Osteoblast (primary cell): ENCODE measurements at regions not wholly inside any gene's neighbourhood (a gene's known extent, or its start where the extent isn't known, plus 50 kb on each side); places are given as distances from the start of the nearest gene placed in this dataset.

Experiments used
- DNase-seq: peaks from one replicate; pipeline ENCODE4 v3.0.0; 2011; ENCODE audit warnings: low spot score, mixed read lengths; ENCODE audit not compliant: insufficient read length; ENCODE audit errors: missing footprints
- H2AFZ ChIP-seq: 2 replicates; pipeline ENCODE4 v1.6.0; 2011; ENCODE audit warnings: mild to moderate bottlenecking, low read length
- H3K27ac ChIP-seq: 2 replicates; pipeline ENCODE4 v1.5.1; 2011; ENCODE audit warnings: mild to moderate bottlenecking, low read depth, low read length, moderate library complexity
- H3K27me3 ChIP-seq: 2 replicates; pipeline ENCODE4 v1.6.0; 2012; ENCODE audit warnings: mild to moderate bottlenecking, control low read depth, inconsistent platforms, low read length, moderate library complexity; ENCODE audit not compliant: insufficient read depth
- H3K36me3 ChIP-seq: 2 replicates; pipeline ENCODE4 v1.5.1; 2011; ENCODE audit warnings: mild to moderate bottlenecking, low read length, control low read depth, moderate library complexity; ENCODE audit not compliant: insufficient read depth
- H3K4me1 ChIP-seq: 2 replicates; pipeline ENCODE4 v1.5.1; 2011; ENCODE audit warnings: mild to moderate bottlenecking, low read length, control low read depth, moderate library complexity; ENCODE audit not compliant: insufficient read depth
- H3K4me2 ChIP-seq: 2 replicates; pipeline ENCODE4 v1.6.0; 2011; ENCODE audit warnings: mild to moderate bottlenecking, low read length; ENCODE audit not compliant: insufficient read depth
- H3K4me3 ChIP-seq: fragments of 200-600 bp; sonication (generic); 3 replicates; pipeline ENCODE4 v1.5.1; 2012; ENCODE audit warnings: mild to moderate bottlenecking, low read length, inconsistent platforms; ENCODE audit not compliant: insufficient read depth
- H3K79me2 ChIP-seq: 2 replicates; pipeline ENCODE4 v1.6.0; 2012; ENCODE audit warnings: mild to moderate bottlenecking, low read length, control low read depth, inconsistent platforms; ENCODE audit not compliant: insufficient read depth
- H3K9me3 ChIP-seq: 2 replicates; pipeline ENCODE4 v1.5.1; 2011; ENCODE audit warnings: low read depth, low read length, control low read depth
- H4K20me1 ChIP-seq: 2 replicates; pipeline ENCODE4 v1.6.0; 2012; ENCODE audit warnings: mild to moderate bottlenecking, low read length, control low read depth; ENCODE audit not compliant: insufficient read depth
- CTCF ChIP-seq: IDR thresholded peaks from 2 replicates; pipeline ENCODE4 v1.5.1; 2011; ENCODE audit warnings: mild to moderate bottlenecking, low read depth, low read length, moderate library complexity; ENCODE audit errors: extremely low read depth

GRCh38 chr12:46917821-46918220 is 92.0 kb upstream of the SLC38A4 start:
- no peak overlapping the region for H3K4me2 ChIP-seq
- no peaks in the 10 kb centered on the region for H4K20me1 ChIP-seq
- H3K79me2 ChIP-seq, result no peaks in the 10 kb centered on the region
- no peaks in the 10 kb centered on the region for H3K9me3 ChIP-seq
- H3K27me3 ChIP-seq, result no peaks in the 10 kb centered on the region
- H2AFZ ChIP-seq, result no peak overlapping the region
- DNase-seq, result no peak
- H3K27ac ChIP-seq, result no peak overlapping the region
- H3K4me3 ChIP-seq, result no peak overlapping the region
- H3K4me1 ChIP-seq, result peaks cover 37% of the 10 kb centered on the region
- no peaks in the 10 kb centered on the region for H3K36me3 ChIP-seq
- no peak for TF ChIP-seq CTCF

- DNase-seq, result no peak
- Histone ChIP-seq H3K4me3 (no peak overlapping the region), H4K20me1 (no peaks in the 10 kb centered on the region), H3K27me3 (no peaks in the 10 kb centered on the region), H3K9me3 (no peaks in the 10 kb centered on the region), H3K4me2 (no peak overlapping the region), H2AFZ (no peak overlapping the region), H3K27ac (no peak overlapping the region), H3K4me1 (peaks cover 37% of the 10 kb centered on the region), H3K79me2 (no peaks in the 10 kb centered on the region), H3K36me3 (no peaks in the 10 kb centered on the region)
- TF ChIP-seq CTCF, result no peak
Measured at GRCh38 chr12:46918631-46919030, 92.8 kb upstream of the SLC38A4 start.

- Histone ChIP-seq H3K4me1 (peaks cover 37% of the 10 kb centered on the region), H3K79me2 (no peaks in the 10 kb centered on the region), H3K9me3 (no peaks in the 10 kb centered on the region), H3K27ac (no peak overlapping the region), H3K4me2 (no peak overlapping the region), H3K4me3 (no peak overlapping the region), H3K27me3 (no peaks in the 10 kb centered on the region), H2AFZ (no peak overlapping the region), H3K36me3 (no peaks in the 10 kb centered on the region), H4K20me1 (no peaks in the 10 kb centered on the region)
- no peak for DNase-seq
- no peak for TF ChIP-seq CTCF
Measured at GRCh38 chr12:46919666-46920400, 94.0 kb upstream of the SLC38A4 start.

- no peak overlapping the region for H3K27ac ChIP-seq
- no peak overlapping the region for H3K4me3 ChIP-seq
- H3K36me3 ChIP-seq, result no peaks in the 10 kb centered on the region
- no peak for DNase-seq
- H3K27me3 ChIP-seq, result no peaks in the 10 kb centered on the region
- H3K4me2 ChIP-seq, result no peak overlapping the region
- H3K4me1 ChIP-seq, result peaks cover 32% of the 10 kb centered on the region
- no peaks in the 10 kb centered on the region for H3K9me3 ChIP-seq
- no peaks in the 10 kb centered on the region for H4K20me1 ChIP-seq
- no peaks in the 10 kb centered on the region for H3K79me2 ChIP-seq
- H2AFZ ChIP-seq, result no peak overlapping the region
- no peak for TF ChIP-seq CTCF
Measured at GRCh38 chr12:46920499-46920898, 94.7 kb upstream of the SLC38A4 start.
